ENCODE measurements at regions not wholly inside any gene's neighbourhood (a gene's known extent, or its start where the extent isn't known, plus 50 kb on each side); places are given as distances from the start of the nearest gene placed in this dataset.

GRCh38 chr2:234257859-234258561 lies 207.5 kb downstream of the SPP2 start:
- ChIA-PET CTCF (no interaction called here), POLR2A (ENCODE audit: low non-redundant PET) (no interaction called here)
- intact Hi-C loops (cut with micrococcal nuclease; ENCODE audit: unreplicated experiment), result loop anchor here (5.0 kb wide), 1 partner anchor 121 kb away; no protein-coding TSS in a partner anchor
- Histone ChIP-seq H3K9me3 (ENCODE audit: low read depth, low read length, poor library complexity, severe bottlenecking) (no peaks in the 10 kb centered on the region), H3K36me3 (ENCODE audit: insufficient read depth, low read length, poor library complexity, severe bottlenecking) (no peaks in the 10 kb centered on the region), H3K4me3 (ENCODE audit: low read depth, low read length, poor library complexity, severe bottlenecking) (no peak overlapping the region), H3K27ac (ENCODE audit: low read depth, low read length, poor library complexity, severe bottlenecking) (no peak overlapping the region), H3K4me1 (ENCODE audit: insufficient read depth, low read length, poor library complexity, severe bottlenecking) (no peaks in the 10 kb centered on the region), H3K27me3 (replicated peaks; ENCODE audit: insufficient read depth, low read depth, low read length, poor library complexity) (no peaks in the 10 kb centered on the region)
- TF ChIP-seq EZH2 (IDR thresholded peaks at IDR 0.05; ENCODE audit: borderline replicate concordance, low read depth, low read length, poor library complexity, severe bottlenecking) (no peak), CTCF (conservative IDR thresholded peaks at IDR 0.05; ENCODE audit: low read depth, low read length) (peak; percentile 36)
- DNase-seq (ENCODE audit: low spot score), result peak; percentile 65
- BruUV-seq (replicated peaks), result no TSS peak

- no peaks in the 10 kb centered on the region for H3K4me1 ChIP-seq (ENCODE audit: insufficient read depth, low read length, poor library complexity, severe bottlenecking)
Observed at GRCh38 chr2:234256516-234256915, 206.0 kb downstream of the SPP2 start.

GRCh38 chr2:234254783-234255521 lies 204.4 kb downstream of the SPP2 start:
- no peak for TF ChIP-seq CTCF (conservative IDR thresholded peaks at IDR 0.05; ENCODE audit: low read depth, low read length)
- TF ChIP-seq EZH2 (IDR thresholded peaks at IDR 0.05; ENCODE audit: borderline replicate concordance, low read depth, low read length, poor library complexity, severe bottlenecking), result no peak
- H3K4me1 ChIP-seq (ENCODE audit: insufficient read depth, low read length, poor library complexity, severe bottlenecking), result no peaks in the 10 kb centered on the region
- intact Hi-C loops (cut with micrococcal nuclease; ENCODE audit: unreplicated experiment), result loop anchor here (5.0 kb wide), 1 partner anchor 118 kb away; no protein-coding TSS in a partner anchor
- H3K4me3 ChIP-seq (ENCODE audit: low read depth, low read length, poor library complexity, severe bottlenecking), result no peak overlapping the region
- BruUV-seq (replicated peaks), result no TSS peak
- POLR2A ChIA-PET (ENCODE audit: low non-redundant PET), result no interaction called here
- DNase-seq (ENCODE audit: low spot score), result no peak
- H3K27ac ChIP-seq (ENCODE audit: low read depth, low read length, poor library complexity, severe bottlenecking), result no peak overlapping the region
- H3K27me3 ChIP-seq (replicated peaks; ENCODE audit: insufficient read depth, low read depth, low read length, poor library complexity), result no peaks in the 10 kb centered on the region
- CTCF ChIA-PET, result no interaction called here
- H3K36me3 ChIP-seq (ENCODE audit: insufficient read depth, low read length, poor library complexity, severe bottlenecking), result no peaks in the 10 kb centered on the region
- H3K9me3 ChIP-seq (ENCODE audit: low read depth, low read length, poor library complexity, severe bottlenecking), result no peaks in the 10 kb centered on the region

More at GRCh38 chr2:234256516-234256915, 206.0 kb downstream of the SPP2 start:
- no peak for DNase-seq (ENCODE audit: low spot score)
- H3K4me3 ChIP-seq (ENCODE audit: low read depth, low read length, poor library complexity, severe bottlenecking), result no peak overlapping the region
- POLR2A ChIA-PET (ENCODE audit: low non-redundant PET), result no interaction called here
- no peak for TF ChIP-seq EZH2 (IDR thresholded peaks at IDR 0.05; ENCODE audit: borderline replicate concordance, low read depth, low read length, poor library complexity, severe bottlenecking)
- TF ChIP-seq CTCF (conservative IDR thresholded peaks at IDR 0.05; ENCODE audit: low read depth, low read length), result no peak
- no peak overlapping the region for H3K27ac ChIP-seq (ENCODE audit: low read depth, low read length, poor library complexity, severe bottlenecking)
- CTCF ChIA-PET, result no interaction called here
- no peaks in the 10 kb centered on the region for H3K9me3 ChIP-seq (ENCODE audit: low read depth, low read length, poor library complexity, severe bottlenecking)
- H3K36me3 ChIP-seq (ENCODE audit: insufficient read depth, low read length, poor library complexity, severe bottlenecking), result no peaks in the 10 kb centered on the region
- no peaks in the 10 kb centered on the region for H3K27me3 ChIP-seq (replicated peaks; ENCODE audit: insufficient read depth, low read depth, low read length, poor library complexity)
- intact Hi-C loops (cut with micrococcal nuclease; ENCODE audit: unreplicated experiment), result loop anchor here (5.0 kb wide), 1 partner anchor 119 kb away; no protein-coding TSS in a partner anchor
- BruUV-seq (replicated peaks), result no TSS peak
